NCI-H2196 treated with DMSO at 0.1 percent for 48 hours (cell line): ENCODE measurements at regions not wholly inside any gene's neighbourhood (a gene's known extent, or its start where the extent isn't known, plus 50 kb on each side); places are given as distances from the start of the nearest gene placed in this dataset.

Experiments used
- DNase-seq: peaks from one replicate; lab custom pipeline; 2025; ENCODE audit not compliant: unreplicated experiment; lab: John Stamatoyannopoulos, UW

- DNase-seq = no peak
Observed at GRCh38 chr1:72846476-72847278, 564.3 kb upstream of the NEGR1 start.

GRCh38 chr1:72845981-72846380 is 563.6 kb upstream of the NEGR1 start:
- no peak for DNase-seq

GRCh38 chr1:72845381-72845780 is 563.0 kb upstream of the NEGR1 start:
- DNase-seq = no peak

- no peak for DNase-seq
Observed at GRCh38 chr1:72837781-72838180, 555.4 kb upstream of the NEGR1 start.

- DNase-seq = no peak
Observed at GRCh38 chr1:72830606-72831390, 548.5 kb upstream of the NEGR1 start.

GRCh38 chr1:72827278-72827677 is 544.9 kb upstream of the NEGR1 start:
- no peak for DNase-seq

GRCh38 chr1:72804541-72804940 is 522.2 kb upstream of the NEGR1 start:
- DNase-seq = no peak

GRCh38 chr1:72781038-72781437 is 498.7 kb upstream of the NEGR1 start:
- no peak for DNase-seq

GRCh38 chr1:72780212-72780611 is 497.9 kb upstream of the NEGR1 start:
- no peak for DNase-seq

- DNase-seq = no peak
Observed at GRCh38 chr1:72777918-72778317, 495.6 kb upstream of the NEGR1 start.

GRCh38 chr1:72763481-72763880 is 481.1 kb upstream of the NEGR1 start:
- no peak for DNase-seq

GRCh38 chr1:72759486-72759885 is 477.1 kb upstream of the NEGR1 start:
- DNase-seq = no peak

GRCh38 chr1:72757843-72758242 is 475.5 kb upstream of the NEGR1 start:
- no peak for DNase-seq

GRCh38 chr1:72745413-72745812 is 463.1 kb upstream of the NEGR1 start:
- no peak for DNase-seq

GRCh38 chr1:72734415-72734814 is 452.1 kb upstream of the NEGR1 start:
- DNase-seq = no peak

GRCh38 chr1:72724951-72725861 is 442.9 kb upstream of the NEGR1 start:
- DNase-seq = no peak

GRCh38 chr1:72705921-72706320 is 423.6 kb upstream of the NEGR1 start:
- DNase-seq = no peak

- no peak for DNase-seq
Observed at GRCh38 chr1:72704841-72705477, 422.6 kb upstream of the NEGR1 start.

GRCh38 chr1:72697410-72697809 is 415.1 kb upstream of the NEGR1 start:
- DNase-seq = no peak

GRCh38 chr1:72693899-72694298 is 411.6 kb upstream of the NEGR1 start:
- DNase-seq = no peak

- no peak for DNase-seq
Observed at GRCh38 chr1:72693376-72693775, 411.0 kb upstream of the NEGR1 start.
